Mucosa of descending colon (tissue), 3 donors: ENCODE measurements at regions not wholly inside any gene's neighbourhood (a gene's known extent, or its start where the extent isn't known, plus 50 kb on each side); places are given as distances from the start of the nearest gene placed in this dataset.

Source experiments
- ATAC-seq: fragments of 200-7000 bp; cut with Tn5 transposase; one replicate; pipeline ENCODE4 v1.9.1; 2020; ENCODE audit warnings: mild to moderate bottlenecking, moderate library complexity
- DNase-seq, 3 donors: peaks; one replicate each; pipeline ENCODE4 v3.0.0-alpha.2; 2020
- H3K36me3 ChIP-seq: fragments of 200-600 bp; one replicate; pipeline ENCODE4 v1.8.0; 2021; ENCODE audit warnings: low read depth, mild to moderate bottlenecking
- H3K4me1 ChIP-seq: fragments of 200-600 bp; one replicate; pipeline ENCODE4 v1.8.0; 2021; ENCODE audit warnings: low read depth, mild to moderate bottlenecking
- H3K4me3 ChIP-seq: fragments of 200-600 bp; one replicate; pipeline ENCODE4 v1.8.0; 2021; ENCODE audit warnings: mild to moderate bottlenecking
- H3K9me3 ChIP-seq: fragments of 200-600 bp; one replicate; pipeline ENCODE4 v1.8.0; 2021; ENCODE audit warnings: mild to moderate bottlenecking
- CTCF ChIP-seq: fragments of 200-600 bp; IDR thresholded peaks from one replicate; pipeline ENCODE4 v1.8.0; 2022; ENCODE audit warnings: antibody characterized with exemption, mild to moderate bottlenecking
- intact Hi-C, 2 donors: fragments of 100-400 bp; cut with DNase I in 1 of 2; cut with micrococcal nuclease in 1 of 2; formaldehyde crosslinking; loops; one replicate each; pipeline versions ENCODE4 v1.11.0 to v1.11.1; 2022; cut with DNase I, micrococcal nuclease
- donor health status: DM: no; HTN: no; CAD: no; lungs with moderate emphysema.
- donor health status: DM: no; HTN: no; CAD: no.
- donor health status: DM: no; HTN: yes; CAD: no.

- no peaks in the 10 kb centered on the region for H3K36me3 ChIP-seq
- DNase-seq (no peak), ATAC-seq (peak; percentile 37)
- intact Hi-C loops = no loop called here
- no peak for TF ChIP-seq CTCF
- no peaks in the 10 kb centered on the region for H3K9me3 ChIP-seq
- no peaks in the 10 kb centered on the region for H3K4me1 ChIP-seq
- H3K4me3 ChIP-seq = no peak overlapping the region
Measured at GRCh38 chr16:52078716-52079655, 468.0 kb downstream of the TOX3 start.

GRCh38 chr16:52077607-52078006 lies 469.3 kb downstream of the TOX3 start:
- no peak for TF ChIP-seq CTCF
- Histone ChIP-seq H3K4me1 (no peaks in the 10 kb centered on the region), H3K9me3 (no peaks in the 10 kb centered on the region), H3K36me3 (no peaks in the 10 kb centered on the region), H3K4me3 (no peak overlapping the region)
- DNase-seq = no peak
- no peak for ATAC-seq
- intact Hi-C loops = no loop called here

- no peak for TF ChIP-seq CTCF
- Histone ChIP-seq H3K4me3 (no peak overlapping the region), H3K36me3 (no peaks in the 10 kb centered on the region), H3K4me1 (no peaks in the 10 kb centered on the region), H3K9me3 (no peaks in the 10 kb centered on the region)
- ATAC-seq = no peak
- intact Hi-C loops = no loop called here
- no peak for DNase-seq
Measured at GRCh38 chr16:52076801-52077201, 470.1 kb downstream of the TOX3 start.

- TF ChIP-seq CTCF = no peak
- Histone ChIP-seq H3K36me3 (no peaks in the 10 kb centered on the region), H3K4me3 (no peak overlapping the region), H3K4me1 (no peaks in the 10 kb centered on the region), H3K9me3 (no peaks in the 10 kb centered on the region)
- DNase-seq (no peak), ATAC-seq (no peak)
- intact Hi-C loops = no loop called here
Measured at GRCh38 chr16:52076332-52076731, 470.6 kb downstream of the TOX3 start.

- no peak for TF ChIP-seq CTCF
- Histone ChIP-seq H3K4me3 (no peak overlapping the region), H3K9me3 (no peaks in the 10 kb centered on the region), H3K36me3 (no peaks in the 10 kb centered on the region), H3K4me1 (no peaks in the 10 kb centered on the region)
- no peak for DNase-seq
- ATAC-seq = no peak
- intact Hi-C loops = loop anchor here in 1 of 2 donors (5.0 kb wide), 1 partner anchor 838 kb away; no protein-coding TSS in a partner anchor
Measured at GRCh38 chr16:52074133-52074532, 472.8 kb downstream of the TOX3 start.
